Stomach (tissue), 4 donors: ENCODE measurements at regions not wholly inside any gene's neighbourhood (a gene's known extent, or its start where the extent isn't known, plus 50 kb on each side); places are given as distances from the start of the nearest gene placed in this dataset.

Experiments
- EP300 ChIP-seq: sonication (generic); formaldehyde crosslinking; IDR thresholded peaks from one replicate; pipeline ENCODE4 v1.6.1; 2017; ENCODE audit warnings: antibody characterized with exemption
- POLR2A ChIP-seq, 4 donors: fragments of 450-650 bp; IDR thresholded peaks; one replicate each; pipeline ENCODE4 v1.6.1; 2016; ENCODE audit warnings: antibody characterized with exemption in 4 of 4, control low read depth in 2 of 4, mild to moderate bottlenecking in 1 of 4, moderate library complexity in 1 of 4
- POLR2AphosphoS5 ChIP-seq, 3 donors: sonication (generic); formaldehyde crosslinking; IDR thresholded peaks; one replicate each; pipeline ENCODE4 v1.6.1; 2016; ENCODE audit warnings: antibody characterized with exemption in 3 of 3
- TF ChIP-seq, protein P1 (sequence below), 7 experiments: fragments of 450-650 bp in 4 of 7; fragments of 200-600 bp in 3 of 7; sonication (generic) in 3 of 7; IDR thresholded peaks; one replicate each; pipeline ENCODE4 v1.5.1; 2016 to 2019; ENCODE audit warnings: antibody characterized with exemption in 7 of 7, control low read depth in 2 of 7, mild to moderate bottlenecking in 1 of 7

- TF ChIP-seq, protein P1, sequence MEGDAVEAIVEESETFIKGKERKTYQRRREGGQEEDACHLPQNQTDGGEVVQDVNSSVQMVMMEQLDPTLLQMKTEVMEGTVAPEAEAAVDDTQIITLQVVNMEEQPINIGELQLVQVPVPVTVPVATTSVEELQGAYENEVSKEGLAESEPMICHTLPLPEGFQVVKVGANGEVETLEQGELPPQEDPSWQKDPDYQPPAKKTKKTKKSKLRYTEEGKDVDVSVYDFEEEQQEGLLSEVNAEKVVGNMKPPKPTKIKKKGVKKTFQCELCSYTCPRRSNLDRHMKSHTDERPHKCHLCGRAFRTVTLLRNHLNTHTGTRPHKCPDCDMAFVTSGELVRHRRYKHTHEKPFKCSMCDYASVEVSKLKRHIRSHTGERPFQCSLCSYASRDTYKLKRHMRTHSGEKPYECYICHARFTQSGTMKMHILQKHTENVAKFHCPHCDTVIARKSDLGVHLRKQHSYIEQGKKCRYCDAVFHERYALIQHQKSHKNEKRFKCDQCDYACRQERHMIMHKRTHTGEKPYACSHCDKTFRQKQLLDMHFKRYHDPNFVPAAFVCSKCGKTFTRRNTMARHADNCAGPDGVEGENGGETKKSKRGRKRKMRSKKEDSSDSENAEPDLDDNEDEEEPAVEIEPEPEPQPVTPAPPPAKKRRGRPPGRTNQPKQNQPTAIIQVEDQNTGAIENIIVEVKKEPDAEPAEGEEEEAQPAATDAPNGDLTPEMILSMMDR (IDR thresholded peaks at IDR 0.05) = no peak
- no peak for TF ChIP-seq EP300
- TF ChIP-seq POLR2A (IDR thresholded peaks at IDR 0.05) = no peak
- TF ChIP-seq POLR2AphosphoS5 (IDR thresholded peaks at IDR 0.05) = no peak
Measured at GRCh38 chr12:92495108-92495507, 207.7 kb upstream of the PLEKHG7 start.
